ENCODE measurements at regions not wholly inside any gene's neighbourhood (a gene's known extent, or its start where the extent isn't known, plus 50 kb on each side); places are given as distances from the start of the nearest gene placed in this dataset.
A peak's percentile ranks its signal among the peaks of the same experiment; 100 is the strongest.

DNA sequence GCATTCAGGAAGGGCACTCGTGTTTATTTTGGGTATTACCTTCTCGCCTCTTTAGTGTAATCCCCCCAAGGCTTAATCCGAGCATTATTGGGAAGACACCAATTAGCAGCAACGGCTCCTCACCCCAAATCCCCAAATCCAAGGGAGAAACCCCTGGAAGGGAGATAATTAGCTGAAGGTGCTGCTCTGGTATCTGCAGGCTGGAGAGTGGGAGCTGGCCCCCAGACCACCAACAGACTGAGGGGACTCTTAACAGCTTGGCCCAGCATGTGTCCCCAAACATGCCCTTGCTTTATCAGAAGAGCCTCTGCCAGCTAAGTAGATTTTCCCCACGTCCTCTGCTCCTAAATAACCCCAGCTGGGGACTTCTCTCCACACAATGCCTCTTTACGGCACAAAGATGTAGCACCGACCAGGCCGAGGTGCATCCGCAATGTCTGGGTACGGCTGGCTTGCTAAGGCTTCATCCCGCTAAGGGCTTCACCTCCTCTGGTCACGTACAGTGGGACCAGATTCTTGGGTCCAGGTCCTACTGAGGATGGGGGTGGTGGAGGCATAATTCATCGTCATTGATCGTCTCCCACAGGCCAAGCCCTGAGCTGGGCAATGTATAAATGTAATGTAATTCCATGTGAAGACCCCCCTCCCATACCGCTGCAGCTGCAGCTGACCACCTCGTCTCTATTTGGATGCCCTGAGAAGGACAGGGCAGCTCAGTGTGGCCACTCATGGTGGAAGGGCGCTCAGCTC, 123.7 kb upstream of the GSC start:
- H3K27ac ChIP-seq (ENCODE audit: low read depth) = no peak overlapping the region
- H3K9me2 ChIP-seq (ENCODE audit: insufficient read depth) = peaks cover 10% of the 10 kb centered on the region; the same call in 1 of the 2 replicates
- H2AFZ ChIP-seq = no peak overlapping the region
- Mint-ChIP-seq H3K27ac (no peak overlapping the region), H3K9me3 (no peaks in the 10 kb centered on the region), H3K4me1 (no peaks in the 10 kb centered on the region), H3K36me3 (ENCODE audit: low read depth) (no peaks in the 10 kb centered on the region), H3K4me3 (no peak overlapping the region), H3K27me3 (ENCODE audit: insufficient read depth, low read depth, poor library complexity) (peaks cover 4% of the 10 kb centered on the region)
- H3F3A ChIP-seq (replicated peaks; ENCODE audit: low read depth) = no peaks in the 10 kb centered on the region
- no peak for TF ChIP-seq NANOG (IDR thresholded peaks at IDR 0.05; ENCODE audit: borderline replicate concordance)
- H3K4me2 ChIP-seq = no peak overlapping the region
- H3K79me2 ChIP-seq (replicated peaks; ENCODE audit: insufficient read depth) = no peaks in the 10 kb centered on the region
- ATAC-seq (peak; percentile 35; the same call in 1 of the 3 replicates), DNase-seq (ENCODE audit: low spot score) (no peak)
- H3K27me3 ChIP-seq (ENCODE audit: insufficient read depth) = no peaks in the 10 kb centered on the region
- H3K4me3 ChIP-seq = no peak overlapping the region
- H4K20me1 ChIP-seq (replicated peaks; ENCODE audit: insufficient read depth) = no peaks in the 10 kb centered on the region
- H3K36me3 ChIP-seq (ENCODE audit: insufficient read depth) = no peaks in the 10 kb centered on the region
- no peaks in the 10 kb centered on the region for H3K4me1 ChIP-seq (ENCODE audit: insufficient read depth)

GRCh38 chr14:94890785-94891184, 120.9 kb upstream of the GSC start:
- H3K36me3 ChIP-seq (ENCODE audit: insufficient read depth) = no peaks in the 10 kb centered on the region
- H3K4me1 ChIP-seq (ENCODE audit: insufficient read depth) = no peaks in the 10 kb centered on the region
- H3K4me2 ChIP-seq = no peak overlapping the region
- H3K27me3 Mint-ChIP-seq (ENCODE audit: insufficient read depth, low read depth, poor library complexity) = peaks cover 5% of the 10 kb centered on the region
- no peaks in the 10 kb centered on the region for H3K36me3 Mint-ChIP-seq (ENCODE audit: low read depth)
- H3K79me2 ChIP-seq (replicated peaks; ENCODE audit: insufficient read depth) = no peaks in the 10 kb centered on the region
- no peaks in the 10 kb centered on the region for H3K27me3 ChIP-seq (ENCODE audit: insufficient read depth)
- H4K20me1 ChIP-seq (replicated peaks; ENCODE audit: insufficient read depth) = no peaks in the 10 kb centered on the region
- H3K27ac ChIP-seq (ENCODE audit: low read depth) = no peak overlapping the region
- H3K4me1 Mint-ChIP-seq = no peaks in the 10 kb centered on the region
- H3K4me3 ChIP-seq = no peak overlapping the region
- no peak for ATAC-seq
- no peak for DNase-seq (ENCODE audit: low spot score)
- H2AFZ ChIP-seq = no peak overlapping the region
- no peak overlapping the region for H3K4me3 Mint-ChIP-seq
- peaks cover 10% of the 10 kb centered on the region; the same call in 1 of the 2 replicates for H3K9me2 ChIP-seq (ENCODE audit: insufficient read depth)
- no peak overlapping the region for H3K27ac Mint-ChIP-seq
- H3K9me3 Mint-ChIP-seq = no peaks in the 10 kb centered on the region
- H3F3A ChIP-seq (replicated peaks; ENCODE audit: low read depth) = no peaks in the 10 kb centered on the region
- TF ChIP-seq ZNF462 (CRISPR knock-in tag; IDR thresholded peaks at IDR 0.05) = no peak
- no peak for TF ChIP-seq POLR2AphosphoS5 (IDR thresholded peaks at IDR 0.05; ENCODE audit: low read depth)
- TF ChIP-seq JUNB (IDR thresholded peaks at IDR 0.05; ENCODE audit: unreplicated experiment) = no peak
- TF ChIP-seq CTCF (conservative IDR thresholded peaks at IDR 0.05; ENCODE audit: low read depth in 2 of 2) = no peak
- no peak for TF ChIP-seq ETS1 (IDR thresholded peaks at IDR 0.05)
- no peak for TF ChIP-seq NANOG (IDR thresholded peaks at IDR 0.05; ENCODE audit: borderline replicate concordance)
- no peak for TF ChIP-seq CREB1 (CRISPR knock-in tag; IDR thresholded peaks at IDR 0.05; ENCODE audit: low read depth)
- TF ChIP-seq ZNF114 (CRISPR knock-in tag; IDR thresholded peaks at IDR 0.05) = no peak
- no peak for TF ChIP-seq EZH2phosphoT487 (IDR thresholded peaks at IDR 0.05; ENCODE audit: unreplicated experiment)
- TF ChIP-seq STAT1 (IDR thresholded peaks at IDR 0.05; ENCODE audit: unreplicated experiment) = no peak
- no peak for TF ChIP-seq ZNF331 (CRISPR knock-in tag; IDR thresholded peaks at IDR 0.05; ENCODE audit: low read depth)
